ENCODE measurements at regions not wholly inside any gene's neighbourhood (a gene's known extent, or its start where the extent isn't known, plus 50 kb on each side); places are given as distances from the start of the nearest gene placed in this dataset.

- H3K36me3 ChIP-seq (replicated peaks in 1 of 2; ENCODE audit: control extremely low read depth in 1 of 2, control insufficient read depth in 1 of 2, extremely low read depth in 1 of 2, insufficient read depth in 2 of 2, low read length in 1 of 2): no peaks in the 10 kb centered on the region
- H3K9ac ChIP-seq (ENCODE audit: low read length): no peak overlapping the region
- intact Hi-C loops (cut with micrococcal nuclease): no loop called here
- DNase-seq (no peak), ATAC-seq (ENCODE audit: low read depth) (no peak)
- H3K4me1 Mint-ChIP-seq: no peaks in the 10 kb centered on the region
- CTCF ChIA-PET: no interaction called here
- H3K79me2 ChIP-seq (ENCODE audit: control insufficient read depth, insufficient read depth, low read length): no peaks in the 10 kb centered on the region
- no peak overlapping the region for H3K4me2 ChIP-seq (replicated peaks; ENCODE audit: low read depth, low read length, poor library complexity, severe bottlenecking)
- POLR2A ChIA-PET: no interaction called here
- WGBS (ENCODE audit: insufficient coverage): 100% methylated on average over 8 of the region's 16 CpGs
- no peaks in the 10 kb centered on the region for H3K9me3 ChIP-seq (ENCODE audit: control extremely low read depth in 1 of 3, control insufficient read depth in 2 of 3, insufficient read depth in 1 of 3, low read length in 2 of 3)
- no peaks in the 10 kb centered on the region for H3K27me3 ChIP-seq (replicated peaks in 1 of 4; ENCODE audit: control extremely low read depth in 1 of 4, control insufficient read depth in 3 of 4, insufficient read depth in 4 of 4, low read length in 3 of 4)
- no peak overlapping the region for H3K27ac Mint-ChIP-seq
- no peak overlapping the region for H3K4me3 Mint-ChIP-seq
- no peak overlapping the region for H2AFZ ChIP-seq (ENCODE audit: insufficient read depth, low read depth, low read length, poor library complexity, severe bottlenecking)
- H3K27ac ChIP-seq (ENCODE audit: low read length in 2 of 2): no peak overlapping the region
- no peaks in the 10 kb centered on the region for H4K20me1 ChIP-seq (ENCODE audit: control insufficient read depth, insufficient read depth, low read length, poor library complexity, severe bottlenecking)
- no peaks in the 10 kb centered on the region for H3K27me3 Mint-ChIP-seq
- no peaks in the 10 kb centered on the region for H3K9me3 Mint-ChIP-seq (ENCODE audit: insufficient read depth)
- H3K4me1 ChIP-seq (ENCODE audit: control insufficient read depth in 2 of 2, insufficient read depth in 2 of 2, low read length in 2 of 2): no peaks in the 10 kb centered on the region
- no peak for TF ChIP-seq CTCF (IDR thresholded peaks at IDR 0.05)
- no peak for TF ChIP-seq EZH2 (IDR thresholded peaks at IDR 0.05; ENCODE audit: borderline replicate concordance, insufficient read depth, low read depth, low read length, poor library complexity, severe bottlenecking)
- no peak overlapping the region for H3K4me3 ChIP-seq (ENCODE audit: control extremely low read depth in 1 of 5, extremely low read depth in 1 of 5, insufficient read depth in 1 of 5, low read depth in 2 of 5, low read length in 4 of 5)
Observed at GRCh38 chrY:7417946-7418345, 506.4 kb upstream of the AMELY start.

GRCh38 chrY:7416406-7416805 is 504.9 kb upstream of the AMELY start:
- Mint-ChIP-seq H3K9me3 (ENCODE audit: insufficient read depth) (no peaks in the 10 kb centered on the region), H3K27ac (no peak overlapping the region), H3K4me3 (no peak overlapping the region), H3K27me3 (no peaks in the 10 kb centered on the region), H3K4me1 (no peaks in the 10 kb centered on the region)
- DNase-seq: no peak
- intact Hi-C loops (cut with micrococcal nuclease): no loop called here
- Histone ChIP-seq H3K36me3 (replicated peaks in 1 of 2; ENCODE audit: control extremely low read depth in 1 of 2, control insufficient read depth in 1 of 2, extremely low read depth in 1 of 2, insufficient read depth in 2 of 2, low read length in 1 of 2) (no peaks in the 10 kb centered on the region), H3K4me1 (ENCODE audit: control insufficient read depth in 2 of 2, insufficient read depth in 2 of 2, low read length in 2 of 2) (no peaks in the 10 kb centered on the region), H3K4me2 (replicated peaks; ENCODE audit: low read depth, low read length, poor library complexity, severe bottlenecking) (no peak overlapping the region), H3K4me3 (ENCODE audit: control extremely low read depth in 1 of 5, extremely low read depth in 1 of 5, insufficient read depth in 1 of 5, low read depth in 2 of 5, low read length in 4 of 5) (no peak overlapping the region), H3K9ac (ENCODE audit: low read length) (no peak overlapping the region), H3K79me2 (ENCODE audit: control insufficient read depth, insufficient read depth, low read length) (no peaks in the 10 kb centered on the region), H4K20me1 (ENCODE audit: control insufficient read depth, insufficient read depth, low read length, poor library complexity, severe bottlenecking) (no peaks in the 10 kb centered on the region), H2AFZ (ENCODE audit: insufficient read depth, low read depth, low read length, poor library complexity, severe bottlenecking) (no peak overlapping the region), H3K9me3 (ENCODE audit: control extremely low read depth in 1 of 3, control insufficient read depth in 2 of 3, insufficient read depth in 1 of 3, low read length in 2 of 3) (no peaks in the 10 kb centered on the region), H3K27ac (ENCODE audit: low read length in 2 of 2) (no peak overlapping the region), H3K27me3 (replicated peaks in 1 of 4; ENCODE audit: control extremely low read depth in 1 of 4, control insufficient read depth in 3 of 4, insufficient read depth in 4 of 4, low read length in 3 of 4) (no peaks in the 10 kb centered on the region)
- no peak for ATAC-seq (ENCODE audit: low read depth)
- WGBS (ENCODE audit: insufficient coverage): no CpG with 5 or more reads among the region's 3 CpGs
- TF ChIP-seq CTCF (IDR thresholded peaks at IDR 0.05) (no peak), EZH2 (IDR thresholded peaks at IDR 0.05; ENCODE audit: borderline replicate concordance, insufficient read depth, low read depth, low read length, poor library complexity, severe bottlenecking) (no peak)
- POLR2A ChIA-PET: no interaction called here
- CTCF ChIA-PET: no interaction called here

All from B cell (primary cell).